Hepatocyte (in vitro differentiated cells): ENCODE measurements at regions not wholly inside any gene's neighbourhood (a gene's known extent, or its start where the extent isn't known, plus 50 kb on each side); places are given as distances from the start of the nearest gene placed in this dataset.

ENCODE experiments used
- CTCF ChIP-seq: fragments of 200-600 bp; sonication (generic); IDR thresholded peaks from 2 replicates; pipeline ENCODE4 v1.5.1; 2016; ENCODE audit warnings: antibody characterized with exemption, mild to moderate bottlenecking; ENCODE audit not compliant: poor library complexity
- EZH2 ChIP-seq: fragments of 200-600 bp; sonication (generic); IDR thresholded peaks from 2 replicates; pipeline ENCODE4 v1.6.1; 2016; ENCODE audit warnings: antibody characterized with exemption, mild to moderate bottlenecking, borderline replicate concordance
- EZH2phosphoT487 ChIP-seq: fragments of 200-600 bp; sonication (generic); IDR thresholded peaks from one replicate; pipeline ENCODE4 v1.6.1; 2018; ENCODE audit warnings: antibody characterized with exemption, mild to moderate bottlenecking, low read depth, moderate library complexity; ENCODE audit not compliant: unreplicated experiment, severe bottlenecking

GRCh38 chr9:81855538-81855937, 72.7 kb upstream of the SPATA31D4 start:
- TF ChIP-seq CTCF, result no peak
- TF ChIP-seq EZH2phosphoT487, result no peak
- no peak for TF ChIP-seq EZH2
